Bronchial epithelial cell (primary cell): ENCODE measurements at regions not wholly inside any gene's neighbourhood (a gene's known extent, or its start where the extent isn't known, plus 50 kb on each side); places are given as distances from the start of the nearest gene placed in this dataset.

ENCODE experiments used
- DNase-seq: peaks from one replicate; pipeline ENCODE4 v3.0.0-alpha.2; 2010; ENCODE audit warnings: low read depth
- FAIRE-seq: peaks from 2 replicates; lab custom pipeline; 2011; peaks lifted over from hg19 to GRCh38; lab: Jason Lieb, UNC
- H3K27me3 ChIP-seq: 2 replicates; pipeline ENCODE4 v1.5.1; 2011; ENCODE audit warnings: low read length; ENCODE audit not compliant: control insufficient read depth, insufficient read depth
- H3K36me3 ChIP-seq: 2 replicates; pipeline ENCODE4 v1.5.1; 2011; ENCODE audit warnings: low read length; ENCODE audit not compliant: control insufficient read depth, insufficient read depth
- H3K4me3 ChIP-seq: 2 replicates; pipeline ENCODE4 v1.5.1; 2011; ENCODE audit warnings: mild to moderate bottlenecking, low read depth, low read length, control low read depth
- TF ChIP-seq, protein P1 (sequence below): IDR thresholded peaks from 2 replicates; pipeline ENCODE4 v1.5.1; 2011; ENCODE audit warnings: mild to moderate bottlenecking, moderate library complexity, low read length, control low read depth, inconsistent platforms; ENCODE audit not compliant: insufficient read depth, severe bottlenecking

DNA sequence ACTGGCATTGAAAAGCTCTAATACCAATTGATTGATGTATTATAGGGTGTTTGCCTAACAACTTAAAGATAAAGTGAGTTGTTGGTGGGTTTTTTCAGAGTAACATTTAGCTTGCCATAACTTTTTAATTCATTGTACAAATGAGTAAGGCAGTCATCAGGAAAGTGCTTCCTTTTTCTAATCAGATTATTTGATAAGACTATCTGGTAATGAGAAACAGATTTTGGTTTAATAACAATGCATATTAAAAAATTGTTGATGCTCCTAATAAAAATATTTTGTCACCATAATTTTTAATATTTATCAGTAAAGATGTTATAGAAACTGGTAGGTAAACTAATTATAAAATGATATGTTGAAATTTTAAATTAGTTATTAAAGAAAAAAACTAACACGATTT is 51.3 kb downstream of the BLTP1 start:
- H3K36me3 ChIP-seq: peaks cover 1% of the 10 kb centered on the region
- no peak overlapping the region for H3K4me3 ChIP-seq
- DNase-seq (no peak), FAIRE-seq (no peak)
- no peaks in the 10 kb centered on the region for H3K27me3 ChIP-seq
- TF ChIP-seq, protein P1, sequence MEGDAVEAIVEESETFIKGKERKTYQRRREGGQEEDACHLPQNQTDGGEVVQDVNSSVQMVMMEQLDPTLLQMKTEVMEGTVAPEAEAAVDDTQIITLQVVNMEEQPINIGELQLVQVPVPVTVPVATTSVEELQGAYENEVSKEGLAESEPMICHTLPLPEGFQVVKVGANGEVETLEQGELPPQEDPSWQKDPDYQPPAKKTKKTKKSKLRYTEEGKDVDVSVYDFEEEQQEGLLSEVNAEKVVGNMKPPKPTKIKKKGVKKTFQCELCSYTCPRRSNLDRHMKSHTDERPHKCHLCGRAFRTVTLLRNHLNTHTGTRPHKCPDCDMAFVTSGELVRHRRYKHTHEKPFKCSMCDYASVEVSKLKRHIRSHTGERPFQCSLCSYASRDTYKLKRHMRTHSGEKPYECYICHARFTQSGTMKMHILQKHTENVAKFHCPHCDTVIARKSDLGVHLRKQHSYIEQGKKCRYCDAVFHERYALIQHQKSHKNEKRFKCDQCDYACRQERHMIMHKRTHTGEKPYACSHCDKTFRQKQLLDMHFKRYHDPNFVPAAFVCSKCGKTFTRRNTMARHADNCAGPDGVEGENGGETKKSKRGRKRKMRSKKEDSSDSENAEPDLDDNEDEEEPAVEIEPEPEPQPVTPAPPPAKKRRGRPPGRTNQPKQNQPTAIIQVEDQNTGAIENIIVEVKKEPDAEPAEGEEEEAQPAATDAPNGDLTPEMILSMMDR: no peak

DNA sequence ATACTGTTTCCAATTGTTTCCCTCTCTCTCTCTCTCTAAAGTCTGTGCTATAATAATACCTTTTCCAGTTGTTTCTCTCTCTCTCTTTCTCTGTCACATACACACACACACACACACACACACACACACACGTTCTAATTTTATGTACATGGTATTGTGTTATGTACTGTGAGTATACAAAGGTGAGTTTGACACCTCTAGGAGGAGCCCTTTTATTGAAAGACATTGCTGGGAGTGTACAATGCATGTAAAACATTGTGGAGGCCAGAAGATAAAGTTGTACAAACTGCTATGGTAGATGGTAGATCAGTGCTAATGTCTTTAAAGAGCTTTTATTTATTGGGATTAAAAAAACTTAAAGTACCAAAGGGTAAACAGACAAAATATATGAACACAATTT is 53.6 kb downstream of the BLTP1 start:
- Histone ChIP-seq H3K36me3 (peaks cover 1% of the 10 kb centered on the region), H3K27me3 (no peaks in the 10 kb centered on the region), H3K4me3 (no peak overlapping the region)
- FAIRE-seq (no peak), DNase-seq (peak; percentile 18)
- TF ChIP-seq, protein P1: no peak

DNA sequence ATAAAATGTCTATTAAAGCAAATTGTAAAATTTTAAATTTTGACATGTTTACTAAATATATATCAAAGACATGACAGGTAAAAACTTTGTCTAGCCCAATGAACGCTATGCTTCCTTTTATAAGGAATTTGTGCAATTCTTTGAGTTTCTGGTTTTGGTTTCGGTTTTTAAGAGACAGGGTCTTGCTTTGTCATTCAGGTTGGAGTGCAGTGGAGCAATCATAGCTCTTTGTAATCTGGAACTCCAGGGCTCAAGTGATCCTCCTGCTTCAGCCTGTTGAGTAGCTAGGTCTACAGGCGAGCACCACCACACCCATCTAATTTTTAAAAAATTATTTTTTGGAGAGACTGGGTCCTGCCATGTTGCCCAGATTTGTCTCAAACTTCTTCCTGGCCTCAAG is 60.7 kb downstream of the BLTP1 start:
- FAIRE-seq (no peak), DNase-seq (no peak)
- Histone ChIP-seq H3K4me3 (no peak overlapping the region), H3K36me3 (no peaks in the 10 kb centered on the region), H3K27me3 (no peaks in the 10 kb centered on the region)
- TF ChIP-seq, protein P1: no peak

DNA sequence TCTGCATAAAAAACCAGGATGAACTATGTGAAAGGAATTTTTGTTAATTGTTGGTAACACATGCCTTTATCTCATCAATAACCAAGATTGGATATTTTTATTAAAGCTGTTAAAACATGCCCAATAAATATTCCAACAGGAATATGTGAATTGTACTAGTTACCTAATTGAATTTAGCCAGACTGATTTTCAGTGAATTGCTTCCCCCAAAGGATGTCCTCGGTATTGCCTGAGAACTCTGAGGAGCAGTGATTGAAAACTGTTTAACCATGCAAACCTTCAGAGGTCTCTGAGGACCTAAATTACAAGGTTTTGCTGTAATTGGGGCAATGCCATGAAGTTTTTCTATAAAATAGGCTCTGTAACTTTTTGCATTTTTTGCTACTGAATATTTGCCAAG is 66.6 kb downstream of the BLTP1 start:
- FAIRE-seq (no peak), DNase-seq (peak; percentile 3)
- TF ChIP-seq, protein P1: no peak
- H3K36me3 ChIP-seq: peaks cover 1% of the 10 kb centered on the region
- H3K27me3 ChIP-seq: no peaks in the 10 kb centered on the region
- H3K4me3 ChIP-seq: no peak overlapping the region

DNA sequence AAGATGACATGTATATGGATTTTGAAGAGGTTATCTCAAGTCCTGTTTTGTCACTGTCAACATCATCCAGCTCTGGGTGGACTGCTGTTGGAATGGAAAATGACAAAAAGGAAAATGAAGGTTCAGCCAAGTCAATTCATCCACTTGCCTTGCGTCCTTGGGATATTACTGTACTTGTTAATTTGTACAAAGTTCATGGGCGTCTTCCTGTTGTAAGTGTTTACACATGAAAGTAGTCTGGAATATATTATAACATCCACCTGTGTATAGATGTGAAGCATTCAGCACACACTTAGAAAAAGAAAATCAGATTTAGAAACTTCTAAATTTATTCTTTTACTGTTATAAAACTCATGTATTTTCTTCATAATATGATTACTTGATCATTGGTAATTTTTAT is 67.2 kb downstream of the BLTP1 start:
- no peak for FAIRE-seq
- TF ChIP-seq, protein P1: no peak
- no peak for DNase-seq
- Histone ChIP-seq H3K27me3 (no peaks in the 10 kb centered on the region), H3K36me3 (peaks cover 1% of the 10 kb centered on the region), H3K4me3 (no peak overlapping the region)

DNA sequence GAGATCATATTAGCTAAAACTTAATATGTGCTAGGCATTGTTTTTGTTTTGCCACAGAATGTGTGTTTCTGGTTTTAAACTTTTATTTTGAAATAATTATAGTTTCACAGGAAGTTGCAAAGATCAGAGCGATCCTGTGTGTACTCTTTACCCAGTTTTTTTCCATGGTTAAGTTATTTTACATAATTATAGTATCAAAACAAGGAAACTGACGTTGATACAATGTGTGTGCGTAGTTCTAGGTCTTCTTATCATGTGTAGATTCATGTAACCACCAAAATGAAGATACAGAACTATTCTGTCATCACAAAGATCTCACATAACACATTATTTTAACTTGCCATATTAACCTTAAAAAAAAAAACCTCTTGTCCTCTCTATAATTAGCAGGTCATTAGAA is 69.2 kb downstream of the BLTP1 start:
- H3K4me3 ChIP-seq: no peak overlapping the region
- H3K36me3 ChIP-seq: peaks cover 1% of the 10 kb centered on the region
- H3K27me3 ChIP-seq: no peaks in the 10 kb centered on the region
- FAIRE-seq (no peak), DNase-seq (no peak)
- TF ChIP-seq, protein P1: no peak
